Ascending aorta (tissue), 2 donors: ENCODE measurements at regions not wholly inside any gene's neighbourhood (a gene's known extent, or its start where the extent isn't known, plus 50 kb on each side); places are given as distances from the start of the nearest gene placed in this dataset.
A peak's percentile ranks its signal among the peaks of the same experiment; 100 is the strongest.

Experiments used
- DNase-seq, 2 donors: peaks; one replicate each; pipeline ENCODE4 v3.0.0-alpha.2; 2019; ENCODE audit warnings: low spot score in 2 of 2
- H3K27ac ChIP-seq, 2 donors: fragments of 200-600 bp; sonication (generic); one replicate each; pipeline ENCODE4 v1.5.1; 2016 to 2017; ENCODE audit warnings: mild to moderate bottlenecking in 1 of 2
- H3K27me3 ChIP-seq: fragments of 200-600 bp; sonication (generic); one replicate; pipeline ENCODE4 v1.5.1; 2017
- H3K36me3 ChIP-seq, 2 donors: fragments of 200-600 bp; sonication (generic); one replicate each; pipeline ENCODE4 v1.5.1; 2016
- H3K4me1 ChIP-seq, 2 donors: fragments of 200-600 bp; sonication (generic); one replicate each; pipeline ENCODE4 v1.5.1; 2016 to 2017; ENCODE audit warnings: mild to moderate bottlenecking in 1 of 2
- H3K4me3 ChIP-seq, 2 donors: fragments of 200-600 bp; sonication (generic); one replicate each; pipeline ENCODE4 v1.5.1; 2016 to 2017; ENCODE audit warnings: mild to moderate bottlenecking in 1 of 2
- H3K9me3 ChIP-seq, 2 donors: fragments of 200-600 bp; sonication (generic); one replicate each; pipeline ENCODE4 v1.5.1; 2016
- CTCF ChIP-seq, 3 experiments: fragments of 200-600 bp in 2 of 3; fragments of 450-650 bp in 1 of 3; sonication (generic) in 2 of 3; IDR thresholded peaks; one replicate each; pipeline ENCODE4 v1.5.1; 2016 to 2019; ENCODE audit warnings: antibody characterized with exemption in 3 of 3, mild to moderate bottlenecking in 1 of 3, moderate library complexity in 1 of 3
- intact Hi-C: fragments of 100-400 bp; cut with DNase I; formaldehyde crosslinking; loops from one replicate; pipeline ENCODE4 v1.15.1; 2023

GRCh38 chr4:125518281-125518680, 203.5 kb downstream of the FAT4 start:
- peaks cover 0 to 2% of the 10 kb centered on the region in 2 donors for H3K4me1 ChIP-seq
- TF ChIP-seq CTCF (IDR thresholded peaks at IDR 0.05), result no peak
- H3K36me3 ChIP-seq, result no peaks in the 10 kb centered on the region
- no peak overlapping the region for H3K4me3 ChIP-seq
- no peaks in the 10 kb centered on the region for H3K27me3 ChIP-seq
- intact Hi-C loops, result no loop called here
- H3K27ac ChIP-seq, result no peak overlapping the region
- no peak for DNase-seq
- H3K9me3 ChIP-seq, result peaks cover 0 to 8% of the 10 kb centered on the region in 2 donors

- H3K9me3 ChIP-seq, result peaks cover 0 to 8% of the 10 kb centered on the region in 2 donors
- H3K36me3 ChIP-seq, result no peaks in the 10 kb centered on the region
- TF ChIP-seq CTCF (IDR thresholded peaks at IDR 0.05), result no peak
- H3K27ac ChIP-seq, result peak overlapping the region; percentile 44 to 53
- intact Hi-C loops, result no loop called here
- no peak overlapping the region for H3K4me3 ChIP-seq
- DNase-seq, result no peak
- H3K4me1 ChIP-seq, result peaks cover 0 to 2% of the 10 kb centered on the region in 2 donors
- no peaks in the 10 kb centered on the region for H3K27me3 ChIP-seq
Observed at GRCh38 chr4:125519371-125520146, 204.8 kb downstream of the FAT4 start.

- H3K4me1 ChIP-seq, result peaks cover 0 to 2% of the 10 kb centered on the region in 2 donors
- H3K27ac ChIP-seq, result peak overlapping the region; percentile 44 to 53
- intact Hi-C loops, result no loop called here
Observed at GRCh38 chr4:125520258-125520990, 205.7 kb downstream of the FAT4 start.

GRCh38 chr4:125522588-125522987, 207.8 kb downstream of the FAT4 start:
- Histone ChIP-seq H3K36me3 (no peaks in the 10 kb centered on the region), H3K27ac (no peak overlapping the region), H3K4me1 (peaks cover 0 to 2% of the 10 kb centered on the region in 2 donors), H3K27me3 (no peaks in the 10 kb centered on the region), H3K9me3 (no peaks in the 10 kb centered on the region), H3K4me3 (no peak overlapping the region)
- no peak for TF ChIP-seq CTCF (IDR thresholded peaks at IDR 0.05)
- intact Hi-C loops, result no loop called here
- DNase-seq, result no peak

More at GRCh38 chr4:125520258-125520990, 205.7 kb downstream of the FAT4 start:
- no peak for DNase-seq
- no peak overlapping the region for H3K4me3 ChIP-seq
- H3K9me3 ChIP-seq, result peaks cover 0 to 4% of the 10 kb centered on the region in 2 donors
- no peak for TF ChIP-seq CTCF (IDR thresholded peaks at IDR 0.05)
- no peaks in the 10 kb centered on the region for H3K27me3 ChIP-seq
- H3K36me3 ChIP-seq, result no peaks in the 10 kb centered on the region

GRCh38 chr4:125522992-125523391, 208.2 kb downstream of the FAT4 start:
- intact Hi-C loops, result no loop called here
- no peak overlapping the region for H3K27ac ChIP-seq
- peaks cover 0 to 2% of the 10 kb centered on the region in 2 donors for H3K4me1 ChIP-seq
- H3K4me3 ChIP-seq, result no peak overlapping the region
- no peak for TF ChIP-seq CTCF (IDR thresholded peaks at IDR 0.05)
- no peaks in the 10 kb centered on the region for H3K9me3 ChIP-seq
- no peak for DNase-seq
- H3K36me3 ChIP-seq, result no peaks in the 10 kb centered on the region
- no peaks in the 10 kb centered on the region for H3K27me3 ChIP-seq
